Astrocyte (in vitro differentiated cells and primary cell): ENCODE measurements at regions not wholly inside any gene's neighbourhood (a gene's known extent, or its start where the extent isn't known, plus 50 kb on each side); places are given as distances from the start of the nearest gene placed in this dataset.
"Not testable (repeated sequence)": the region's sequence is repeated elsewhere in the genome, so short reads cannot be mapped to it uniquely, and the experiment has no call there.

Source experiments
- DNase-seq: peaks from one replicate; pipeline ENCODE4 v3.0.0-alpha.2; 2010; ENCODE audit warnings: low read depth
- FAIRE-seq: peaks from 2 replicates; lab custom pipeline; 2011; peaks lifted over from hg19 to GRCh38; lab: Jason Lieb, UNC
- H2AFZ ChIP-seq: 2 replicates; pipeline ENCODE4 v1.6.0; 2012; ENCODE audit warnings: low read depth, low read length, inconsistent platforms
- H3K27ac ChIP-seq: 2 replicates; pipeline ENCODE4 v1.5.1; 2011; ENCODE audit warnings: low read depth, low read length, inconsistent platforms
- H3K27me3 ChIP-seq: 2 replicates; pipeline ENCODE4 v1.6.0; 2011; ENCODE audit warnings: low read length, inconsistent platforms; ENCODE audit not compliant: insufficient read depth
- H3K36me3 ChIP-seq: 2 replicates; pipeline ENCODE4 v1.5.1; 2011; ENCODE audit warnings: low read length, inconsistent platforms; ENCODE audit not compliant: insufficient read depth
- H3K4me1 ChIP-seq: 2 replicates; pipeline ENCODE4 v1.5.1; 2011; ENCODE audit warnings: low read length, inconsistent platforms; ENCODE audit not compliant: insufficient read depth
- H3K4me2 ChIP-seq: 2 replicates; pipeline ENCODE4 v1.6.0; 2012; ENCODE audit warnings: low read length, inconsistent platforms
- H3K4me3 ChIP-seq: 2 replicates; pipeline ENCODE4 v1.5.1; 2011; ENCODE audit warnings: low read depth, mild to moderate bottlenecking, low read length, inconsistent platforms; ENCODE audit not compliant: insufficient read depth
- H3K79me2 ChIP-seq: 2 replicates; pipeline ENCODE4 v1.6.0; 2012; ENCODE audit warnings: mild to moderate bottlenecking, low read length, inconsistent platforms; ENCODE audit not compliant: insufficient read depth
- H3K9ac ChIP-seq: 2 replicates; pipeline ENCODE4 v1.6.0; 2012; ENCODE audit warnings: mild to moderate bottlenecking, low read length, inconsistent platforms
- H3K9me3 ChIP-seq: 2 replicates; pipeline ENCODE4 v1.5.1; 2012; ENCODE audit warnings: low read depth, mild to moderate bottlenecking, low read length, inconsistent platforms; ENCODE audit not compliant: insufficient read depth
- H4K20me1 ChIP-seq: 2 replicates; pipeline ENCODE4 v1.6.0; 2012; ENCODE audit warnings: low read length, inconsistent platforms; ENCODE audit not compliant: insufficient read depth
- H3K27ac Mint-ChIP-seq: one replicate; pipeline ENCODE4 v1.8.0; 2021; ENCODE audit warnings: mild to moderate bottlenecking, mixed read lengths; ENCODE audit not compliant: unreplicated experiment
- H3K27me3 Mint-ChIP-seq: one replicate; pipeline ENCODE4 v1.8.0; 2021; ENCODE audit warnings: low read depth, mixed read lengths; ENCODE audit not compliant: unreplicated experiment
- H3K36me3 Mint-ChIP-seq: one replicate; pipeline ENCODE4 v1.8.0; 2021; ENCODE audit warnings: low read depth, mixed read lengths; ENCODE audit not compliant: unreplicated experiment
- H3K4me1 Mint-ChIP-seq: one replicate; pipeline ENCODE4 v1.8.0; 2021; ENCODE audit warnings: low read depth, mixed read lengths; ENCODE audit not compliant: unreplicated experiment
- H3K4me3 Mint-ChIP-seq: one replicate; pipeline ENCODE4 v1.8.0; 2021; ENCODE audit warnings: mild to moderate bottlenecking, moderate library complexity, mixed read lengths; ENCODE audit not compliant: unreplicated experiment
- H3K9me3 Mint-ChIP-seq: one replicate; pipeline ENCODE4 v1.8.0; 2021; ENCODE audit warnings: mild to moderate bottlenecking, mixed read lengths; ENCODE audit not compliant: unreplicated experiment
- CTCF ChIP-seq: IDR thresholded peaks from 2 replicates; pipeline ENCODE4 v1.5.1; 2011; ENCODE audit warnings: low read depth, mild to moderate bottlenecking, inconsistent platforms, low read length, moderate library complexity; ENCODE audit not compliant: insufficient read depth
- EZH2 ChIP-seq: IDR thresholded peaks from 2 replicates; pipeline ENCODE4 v1.6.1; 2012; ENCODE audit warnings: mild to moderate bottlenecking, low read length, inconsistent platforms; ENCODE audit not compliant: insufficient read depth

GRCh38 chr15:96473556-96473955 is 143.1 kb downstream of the NR2F2 start:
- Mint-ChIP-seq H3K36me3 (no peaks in the 10 kb centered on the region), H3K4me1 (no peaks in the 10 kb centered on the region), H3K27me3 (peaks cover 11% of the 10 kb centered on the region), H3K27ac (no peak overlapping the region), H3K4me3 (no peak overlapping the region), H3K9me3 (no peaks in the 10 kb centered on the region)
- Histone ChIP-seq H3K9ac (no peak overlapping the region), H3K79me2 (no peaks in the 10 kb centered on the region), H3K27me3 (no peaks in the 10 kb centered on the region), H3K4me3 (no peak overlapping the region), H2AFZ (no peak overlapping the region), H4K20me1 (no peaks in the 10 kb centered on the region), H3K27ac (no peak overlapping the region), H3K4me2 (no peak overlapping the region), H3K4me1 (no peaks in the 10 kb centered on the region), H3K36me3 (no peaks in the 10 kb centered on the region), H3K9me3 (no peaks in the 10 kb centered on the region)
- no peak for TF ChIP-seq CTCF
- TF ChIP-seq EZH2 = no peak
- FAIRE-seq (no peak), DNase-seq (no peak)

- no peaks in the 10 kb centered on the region for H3K4me1 Mint-ChIP-seq
- H3K4me3 Mint-ChIP-seq = no peak overlapping the region
- H3K9me3 Mint-ChIP-seq = no peaks in the 10 kb centered on the region
- H3K27ac Mint-ChIP-seq = no peak overlapping the region
- H3K9ac ChIP-seq = no peak overlapping the region
- TF ChIP-seq EZH2 (no peak), CTCF (no peak)
- FAIRE-seq = no peak
- no peak overlapping the region for H2AFZ ChIP-seq
- H3K36me3 Mint-ChIP-seq = no peaks in the 10 kb centered on the region
- H3K36me3 ChIP-seq = no peaks in the 10 kb centered on the region
- no peaks in the 10 kb centered on the region for H3K4me1 ChIP-seq
- H3K27me3 ChIP-seq = no peaks in the 10 kb centered on the region
- H3K27ac ChIP-seq = no peak overlapping the region
- DNase-seq = no peak
- H4K20me1 ChIP-seq = no peaks in the 10 kb centered on the region
- no peaks in the 10 kb centered on the region for H3K9me3 ChIP-seq
- H3K4me3 ChIP-seq = no peak overlapping the region
- no peaks in the 10 kb centered on the region for H3K79me2 ChIP-seq
- peaks cover 10% of the 10 kb centered on the region for H3K27me3 Mint-ChIP-seq
- H3K4me2 ChIP-seq = no peak overlapping the region
Observed at GRCh38 chr15:96474231-96474664, 143.7 kb downstream of the NR2F2 start.

GRCh38 chr15:96477227-96477626 is 146.7 kb downstream of the NR2F2 start:
- H3K27me3 Mint-ChIP-seq = no peaks in the 10 kb centered on the region
- H4K20me1 ChIP-seq = no peaks in the 10 kb centered on the region
- no peak for DNase-seq
- no peaks in the 10 kb centered on the region for H3K36me3 Mint-ChIP-seq
- no peaks in the 10 kb centered on the region for H3K9me3 ChIP-seq
- H3K4me1 ChIP-seq = no peaks in the 10 kb centered on the region
- H3K79me2 ChIP-seq = no peaks in the 10 kb centered on the region
- H3K9me3 Mint-ChIP-seq = no peaks in the 10 kb centered on the region
- TF ChIP-seq EZH2 (no peak), CTCF (no peak)
- no peak overlapping the region for H3K4me3 Mint-ChIP-seq
- H3K27ac Mint-ChIP-seq = no peak overlapping the region
- H3K4me1 Mint-ChIP-seq = no peaks in the 10 kb centered on the region
- FAIRE-seq = no peak
- H3K4me2 ChIP-seq = no peak overlapping the region
- H3K27me3 ChIP-seq = no peaks in the 10 kb centered on the region
- H3K9ac ChIP-seq = no peak overlapping the region
- H3K36me3 ChIP-seq = no peaks in the 10 kb centered on the region
- no peak overlapping the region for H2AFZ ChIP-seq
- no peak overlapping the region for H3K27ac ChIP-seq
- H3K4me3 ChIP-seq = no peak overlapping the region

- H3K4me1 Mint-ChIP-seq, H3K79me2 ChIP-seq, H2AFZ ChIP-seq, H4K20me1 ChIP-seq, H3K36me3 ChIP-seq, FAIRE-seq, H3K9me3 ChIP-seq, H3K4me2 ChIP-seq, H3K27me3 ChIP-seq, H3K9ac ChIP-seq, H3K27ac ChIP-seq, H3K4me3 Mint-ChIP-seq, H3K9me3 Mint-ChIP-seq, DNase-seq, H3K4me1 ChIP-seq, H3K4me3 ChIP-seq, H3K27ac Mint-ChIP-seq, H3K36me3 Mint-ChIP-seq: not testable (repeated sequence)
- peaks cover 15% of the 10 kb centered on the region for H3K27me3 Mint-ChIP-seq
Observed at GRCh38 chr15:96484412-96484811, 153.9 kb downstream of the NR2F2 start.
